ENCODE measurements at regions not wholly inside any gene's neighbourhood (a gene's known extent, or its start where the extent isn't known, plus 50 kb on each side); places are given as distances from the start of the nearest gene placed in this dataset.
"Not testable (repeated sequence)": the region's sequence is repeated elsewhere in the genome, so short reads cannot be mapped to it uniquely, and the experiment has no call there.

- no peak for DNase-seq (ENCODE audit: low spot score)
These were observed 84.1 kb upstream of the ASB18 start for GRCh38 chr2:236348279-236348678.

DNA sequence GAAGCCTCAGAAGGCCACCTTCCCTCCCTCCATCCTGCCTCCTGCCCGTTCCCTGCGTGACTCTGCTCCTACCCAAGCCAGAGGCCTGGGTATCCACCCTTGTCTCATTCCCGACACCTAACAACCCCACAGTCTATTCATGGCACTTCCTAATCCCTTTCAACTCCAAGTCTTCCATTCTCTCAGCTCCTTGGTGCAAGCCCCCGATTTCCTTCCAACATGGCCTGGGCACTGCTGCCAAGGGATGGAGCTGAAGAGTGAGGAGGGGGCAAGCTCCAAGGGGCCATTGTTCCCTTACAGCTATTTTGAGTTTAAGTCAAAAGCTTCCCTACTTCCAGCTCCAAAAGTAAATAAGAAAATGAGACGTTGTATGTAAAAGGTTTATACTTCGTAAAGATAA lies 84.8 kb upstream of the ASB18 start:
- no peak for DNase-seq (ENCODE audit: low spot score)

GRCh38 chr2:236350426-236350825 lies 86.2 kb upstream of the ASB18 start:
- DNase-seq (ENCODE audit: low spot score): no peak

GRCh38 chr2:236351966-236352525 lies 87.8 kb upstream of the ASB18 start:
- DNase-seq (ENCODE audit: low spot score): no peak

DNA sequence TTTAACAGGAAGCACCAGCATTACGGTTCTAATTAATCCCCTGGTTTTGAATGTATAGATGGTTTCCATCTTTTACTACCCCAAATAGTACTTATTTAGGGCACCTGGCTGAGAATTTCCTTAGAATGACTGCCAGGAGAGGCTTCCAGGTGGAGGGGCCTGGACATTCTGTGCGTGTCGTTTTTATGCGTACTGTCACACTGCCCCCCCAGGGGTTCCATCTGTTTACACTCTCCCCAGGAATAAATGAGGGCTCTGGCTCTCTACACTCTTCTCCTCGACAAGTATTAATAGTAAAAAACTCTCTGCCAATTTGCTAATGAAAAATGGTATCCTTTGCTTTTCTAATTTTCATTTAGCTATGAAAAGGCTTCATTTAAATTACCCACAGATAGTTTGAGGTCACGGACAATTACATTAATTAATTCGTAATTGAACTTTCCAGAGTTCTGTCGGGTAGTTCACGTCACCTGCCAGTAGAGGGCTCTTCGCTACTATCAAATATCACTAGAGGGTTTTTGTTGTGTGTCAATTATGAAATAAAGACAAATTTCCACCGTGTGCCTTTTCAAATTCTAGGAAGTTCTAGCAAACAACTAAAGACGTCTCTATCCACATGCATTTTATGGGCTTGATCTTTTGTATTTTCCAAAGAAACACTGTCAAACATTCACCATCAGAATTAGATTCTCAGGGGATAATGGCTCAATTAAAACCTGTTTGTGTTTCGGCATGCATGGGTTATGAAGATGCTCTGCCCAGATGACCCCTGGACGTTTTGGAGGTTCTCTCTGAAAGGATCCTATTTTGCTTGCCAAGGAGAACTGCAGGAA lies 88.8 kb upstream of the ASB18 start:
- peak; percentile 47 for DNase-seq (ENCODE audit: low spot score)

GRCh38 chr2:236353594-236353942 lies 89.4 kb upstream of the ASB18 start:
- DNase-seq (ENCODE audit: low spot score): no peak

- DNase-seq (ENCODE audit: low spot score): no peak
These were observed 90.1 kb upstream of the ASB18 start for GRCh38 chr2:236354056-236354940.

GRCh38 chr2:236354973-236355595 lies 90.9 kb upstream of the ASB18 start:
- no peak for DNase-seq (ENCODE audit: low spot score)

DNA sequence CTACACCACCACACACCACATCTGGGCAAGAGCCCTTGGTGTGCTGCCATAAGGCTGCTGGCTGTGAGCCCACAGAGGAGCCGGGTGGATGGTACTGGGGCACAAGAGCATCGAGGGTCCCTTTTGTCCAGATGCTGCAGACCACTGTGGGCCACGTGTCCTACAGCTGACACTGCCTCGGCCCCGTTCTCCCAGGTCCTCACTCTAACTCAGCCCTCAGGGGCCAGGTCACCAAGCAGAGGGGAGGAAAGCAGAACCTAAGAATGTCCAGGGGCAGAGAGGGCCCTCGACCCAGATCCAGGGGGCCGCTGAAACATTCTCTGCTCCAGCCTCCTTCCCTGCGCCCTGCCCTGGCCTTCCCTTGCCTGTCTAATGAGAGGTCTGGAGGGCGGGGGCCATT lies 91.7 kb upstream of the ASB18 start:
- DNase-seq (ENCODE audit: low spot score): no peak

DNA sequence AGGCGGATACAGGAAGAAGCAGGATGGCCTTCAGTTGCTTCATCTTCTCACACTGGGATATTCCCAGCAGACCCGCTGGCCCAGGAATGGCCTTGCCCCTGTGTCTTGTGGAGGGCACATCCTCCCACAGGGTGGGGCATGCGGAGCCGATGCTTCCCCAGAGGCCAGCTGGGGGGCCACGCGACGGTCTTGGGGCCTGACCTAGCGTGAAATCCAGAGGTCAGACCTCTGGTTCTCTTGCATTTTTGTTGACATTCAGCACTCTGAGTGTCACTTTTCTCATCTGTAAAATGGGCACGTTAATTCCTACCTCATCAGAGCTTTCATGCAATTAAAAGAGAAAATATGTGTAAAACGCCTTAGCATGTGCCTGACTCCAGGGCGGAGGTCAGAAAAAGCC lies 92.1 kb upstream of the ASB18 start:
- not testable (repeated sequence) for DNase-seq (ENCODE audit: low spot score)

DNA sequence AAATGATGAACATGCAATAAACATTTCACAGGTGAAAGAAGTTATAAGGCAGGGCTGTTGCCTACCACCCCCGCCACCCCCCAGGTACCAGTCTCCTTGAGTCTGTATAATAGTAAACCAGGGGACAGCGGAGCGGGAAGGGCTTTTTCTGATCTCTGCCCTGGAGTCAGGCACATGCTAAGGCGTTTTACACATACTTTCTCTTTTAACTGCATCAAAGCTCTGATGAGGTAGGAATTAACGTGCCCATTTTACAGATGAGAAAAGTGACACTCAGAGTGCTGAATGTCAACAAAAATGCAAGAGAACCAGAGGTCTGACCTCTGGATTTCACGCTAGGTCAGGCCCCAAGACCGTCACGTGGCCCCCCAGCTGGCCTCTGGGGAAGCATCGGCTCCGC lies 94.3 kb upstream of the ASB18 start:
- DNase-seq (ENCODE audit: low spot score): not testable (repeated sequence)

- no peak for DNase-seq (ENCODE audit: low spot score)
These were observed 95.3 kb upstream of the ASB18 start for GRCh38 chr2:236359426-236360045.

- no peak for DNase-seq (ENCODE audit: low spot score)
These were observed 96.3 kb upstream of the ASB18 start for GRCh38 chr2:236360496-236360895.

DNA sequence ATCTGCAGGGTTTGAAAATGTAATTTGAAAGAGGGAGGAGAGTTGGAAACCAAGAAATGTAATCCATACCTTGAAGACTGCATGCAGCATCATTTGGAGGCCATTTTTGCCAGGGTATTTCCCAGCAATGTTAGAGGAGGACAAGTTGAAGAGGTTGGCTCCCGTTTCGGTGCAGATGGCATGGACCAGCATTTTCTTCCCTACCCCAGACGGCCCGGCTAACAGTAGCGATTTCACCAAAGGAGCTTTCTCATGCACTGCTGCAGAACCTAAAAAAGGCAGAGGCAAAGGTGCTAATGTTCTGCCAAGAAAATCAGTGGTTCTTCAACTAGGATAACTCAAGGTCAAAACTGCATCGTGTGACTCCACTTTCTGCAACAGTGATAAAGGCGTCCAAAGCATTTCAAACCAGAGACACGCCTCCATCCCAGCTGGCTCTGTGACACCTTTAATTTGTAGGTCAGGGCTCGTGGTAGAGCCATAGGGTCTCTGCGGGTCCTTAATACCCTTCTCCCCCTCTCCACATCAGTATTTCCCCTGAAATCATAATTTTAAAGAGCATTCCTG lies 99.6 kb upstream of the ASB18 start:
- no peak for DNase-seq (ENCODE audit: low spot score)

GRCh38 chr2:236365258-236366048 lies 101.2 kb upstream of the ASB18 start:
- DNase-seq (ENCODE audit: low spot score): no peak

DNA sequence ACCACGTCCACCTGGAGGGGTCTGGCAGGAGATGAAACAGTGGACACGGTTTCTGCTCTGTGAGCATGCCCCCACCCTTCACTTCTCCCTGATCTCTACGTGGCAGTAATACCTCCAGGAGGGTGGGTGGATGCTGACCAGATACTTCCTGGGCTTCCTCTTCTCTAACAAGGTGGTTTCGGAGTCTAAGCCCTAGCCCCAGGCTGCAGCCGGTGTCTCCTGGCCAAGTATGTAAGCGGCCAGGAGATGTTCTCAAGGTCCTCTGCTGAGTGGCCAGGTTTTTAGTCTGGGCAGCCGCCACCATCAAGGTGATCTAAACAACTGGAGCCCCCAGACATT lies 101.8 kb upstream of the ASB18 start:
- DNase-seq (ENCODE audit: low spot score): no peak

DNA sequence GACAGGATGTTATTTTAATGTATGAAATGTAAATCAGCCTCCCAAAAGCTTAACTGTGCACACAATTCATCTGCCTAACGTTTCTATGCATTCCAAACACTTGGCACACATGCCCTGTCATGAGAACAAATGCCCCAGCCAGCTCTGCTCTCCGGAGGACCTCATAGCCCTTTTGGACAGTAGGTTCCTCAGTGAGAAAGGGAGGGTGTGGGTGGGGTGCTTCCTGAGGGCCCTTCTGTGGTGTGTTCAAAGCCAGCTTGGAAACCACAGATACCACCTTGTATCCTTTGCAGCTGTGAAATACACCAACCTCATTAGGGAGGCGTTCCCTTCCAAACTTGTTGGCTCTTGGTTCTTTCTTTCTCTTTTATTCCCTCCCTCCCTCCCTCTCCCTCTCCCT lies 102.2 kb upstream of the ASB18 start:
- DNase-seq (ENCODE audit: low spot score): no peak

- no peak for DNase-seq (ENCODE audit: low spot score)
These were observed 103.5 kb upstream of the ASB18 start for GRCh38 chr2:236367506-236368289.

DNA sequence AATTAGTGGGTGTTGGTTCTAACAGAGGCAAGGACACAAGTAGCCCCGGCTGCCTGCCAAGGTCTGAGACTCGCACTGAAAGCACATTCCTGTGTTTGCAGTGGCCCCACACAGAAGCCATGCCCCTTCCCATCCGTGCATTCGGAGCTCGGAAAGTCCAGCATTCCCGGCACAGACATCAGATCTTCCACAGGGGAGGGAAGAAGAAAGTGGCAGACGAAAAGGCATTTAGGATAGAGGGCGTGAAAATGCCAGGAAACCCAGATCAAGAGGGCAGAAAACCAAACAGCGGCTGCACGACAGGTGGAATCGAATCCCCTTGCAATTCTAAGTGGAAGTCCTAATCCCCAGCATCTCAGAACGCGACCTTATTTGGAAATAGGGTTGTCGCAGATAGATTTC lies 105.5 kb upstream of the ASB18 start:
- DNase-seq (ENCODE audit: low spot score): no peak

- no peak for DNase-seq (ENCODE audit: low spot score)
These were observed 106.7 kb upstream of the ASB18 start for GRCh38 chr2:236370847-236371409.
